ENCODE measurements at regions not wholly inside any gene's neighbourhood (a gene's known extent, or its start where the extent isn't known, plus 50 kb on each side); places are given as distances from the start of the nearest gene placed in this dataset.
A peak's percentile ranks its signal among the peaks of the same experiment; 100 is the strongest.
"Not testable (repeated sequence)": the region's sequence is repeated elsewhere in the genome, so short reads cannot be mapped to it uniquely, and the experiment has no call there.

DNA sequence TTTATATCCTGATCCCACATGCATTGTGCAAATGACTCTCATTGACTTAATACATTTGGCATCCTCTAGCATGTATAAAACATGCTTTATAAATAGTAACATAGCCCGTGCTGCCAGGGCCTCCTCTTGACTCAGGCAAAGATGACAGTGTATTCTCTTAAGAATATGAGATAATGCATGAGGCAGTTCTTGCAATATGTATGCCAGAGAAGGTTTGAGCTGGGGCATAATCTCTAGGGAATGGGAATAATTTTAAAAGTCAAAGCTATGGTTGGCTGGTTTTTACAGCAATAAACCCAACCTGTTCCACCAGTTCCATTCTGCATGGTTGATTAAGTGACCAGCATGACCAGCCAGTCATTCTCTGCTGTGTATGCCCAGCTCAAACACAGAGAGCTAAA lies 179.0 kb upstream of the PFN2 start:
- DNase-seq, result peak; percentile 79

GRCh38 chr3:150148227-150148626 lies 177.5 kb upstream of the PFN2 start:
- DNase-seq, result no peak

DNA sequence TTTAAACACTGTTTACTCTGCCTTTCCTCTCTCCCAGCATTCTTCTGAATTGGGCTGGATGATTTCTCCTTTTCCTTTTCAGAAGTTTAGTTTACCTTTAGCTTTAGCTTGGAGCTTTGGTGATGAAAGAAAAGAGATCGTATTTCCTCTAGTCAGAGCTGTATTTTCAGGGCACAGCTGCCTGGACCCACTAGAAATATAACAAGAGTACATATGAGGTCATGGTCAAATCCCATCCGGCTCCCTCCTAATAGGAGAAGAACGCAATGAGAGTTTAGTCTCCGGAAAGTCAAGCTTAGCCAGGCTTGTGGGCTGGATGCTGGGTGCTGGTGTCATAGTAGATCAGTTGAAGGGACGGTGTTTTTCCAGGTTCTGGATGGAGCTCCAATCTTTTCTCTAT lies 177.1 kb upstream of the PFN2 start:
- DNase-seq, result no peak

- peak; percentile 4 for DNase-seq
Observed at GRCh38 chr3:150146991-150147761, 176.5 kb upstream of the PFN2 start.

DNA sequence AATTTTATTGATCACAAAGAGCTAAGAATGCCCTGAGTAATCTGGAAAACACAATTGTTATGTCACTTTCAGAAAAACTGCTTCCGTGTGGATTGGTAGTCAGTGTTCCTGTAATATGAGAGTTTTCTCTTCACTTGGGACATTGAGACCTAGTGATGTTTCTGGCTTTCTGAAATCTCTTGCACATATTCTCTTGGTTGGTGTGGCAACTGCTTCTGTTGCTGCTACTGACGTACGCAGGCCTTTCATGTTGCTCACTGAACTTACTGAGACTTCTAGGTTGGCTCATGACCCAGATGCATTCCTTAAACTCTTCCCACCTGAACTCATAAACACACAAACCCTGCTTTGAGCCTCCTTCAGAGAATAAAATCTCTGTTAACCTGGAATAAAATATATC lies 175.0 kb upstream of the PFN2 start:
- no peak for DNase-seq

DNA sequence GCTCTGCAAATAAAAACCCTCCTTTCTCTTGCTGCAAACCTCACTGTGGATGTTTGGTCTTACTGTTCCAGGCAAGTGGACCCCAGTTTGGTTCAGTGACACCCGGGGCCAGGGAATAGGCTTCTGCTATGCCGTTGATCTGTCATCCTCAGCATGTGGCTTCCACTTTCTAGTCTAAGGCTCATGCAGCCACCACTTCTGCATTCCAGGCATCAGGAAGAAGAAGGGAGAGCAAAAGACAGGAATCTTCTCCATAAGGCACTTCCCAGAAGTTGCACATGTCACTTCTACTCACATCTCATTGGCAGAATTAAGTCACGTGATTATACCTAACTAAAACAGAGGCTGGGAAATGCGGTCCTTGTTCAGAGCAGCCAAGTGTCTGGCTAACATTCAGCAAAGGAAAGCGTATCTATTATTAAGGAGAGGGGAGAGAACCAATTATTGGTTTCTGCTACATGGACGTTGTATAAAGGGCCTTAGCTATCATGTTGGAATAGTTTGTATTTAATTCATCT lies 173.6 kb upstream of the PFN2 start:
- no peak for DNase-seq

DNA sequence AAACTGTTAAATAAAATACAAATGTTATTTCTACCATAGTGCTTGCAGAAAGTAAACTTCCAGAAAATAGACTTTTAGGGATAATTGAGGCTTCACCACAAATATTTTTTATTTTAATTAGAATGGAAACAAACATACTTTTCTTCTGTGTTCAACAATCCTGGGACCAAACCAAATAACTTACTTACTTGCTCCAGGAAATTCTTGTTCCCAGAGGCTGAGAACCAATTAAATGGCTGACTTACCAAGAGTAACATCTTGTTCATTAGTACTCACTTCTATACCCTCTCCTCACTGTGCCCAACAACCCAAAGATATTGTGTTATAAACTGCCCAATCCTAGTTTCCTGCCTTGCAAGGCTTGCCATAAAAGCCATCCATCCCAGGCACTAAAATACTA lies 172.2 kb upstream of the PFN2 start:
- DNase-seq, result no peak

DNA sequence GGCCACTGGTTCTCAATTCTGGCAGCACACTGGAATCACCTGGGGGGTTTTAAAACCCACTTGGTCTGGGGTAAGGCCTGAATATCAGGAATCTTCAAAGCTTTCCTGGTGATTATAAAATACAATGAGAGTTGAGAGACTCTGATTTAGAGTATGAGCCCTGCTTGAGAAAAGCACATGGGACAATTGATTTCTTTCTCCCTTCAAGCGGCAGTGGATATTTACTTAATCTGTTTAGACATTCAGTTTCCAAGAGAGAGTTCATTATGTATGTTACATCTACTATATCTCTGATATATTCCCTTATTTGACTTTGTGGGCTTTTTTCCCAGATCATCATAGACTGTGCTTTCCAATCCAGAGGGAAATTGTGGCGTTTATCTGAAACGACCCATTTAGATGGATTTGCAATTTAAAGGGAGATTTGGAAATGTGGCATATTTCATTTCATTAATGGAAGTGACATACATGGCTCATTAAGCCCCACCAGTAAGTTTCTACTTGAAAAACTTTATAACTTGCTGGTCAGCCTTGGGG lies 171.2 kb upstream of the PFN2 start:
- no peak for DNase-seq

DNA sequence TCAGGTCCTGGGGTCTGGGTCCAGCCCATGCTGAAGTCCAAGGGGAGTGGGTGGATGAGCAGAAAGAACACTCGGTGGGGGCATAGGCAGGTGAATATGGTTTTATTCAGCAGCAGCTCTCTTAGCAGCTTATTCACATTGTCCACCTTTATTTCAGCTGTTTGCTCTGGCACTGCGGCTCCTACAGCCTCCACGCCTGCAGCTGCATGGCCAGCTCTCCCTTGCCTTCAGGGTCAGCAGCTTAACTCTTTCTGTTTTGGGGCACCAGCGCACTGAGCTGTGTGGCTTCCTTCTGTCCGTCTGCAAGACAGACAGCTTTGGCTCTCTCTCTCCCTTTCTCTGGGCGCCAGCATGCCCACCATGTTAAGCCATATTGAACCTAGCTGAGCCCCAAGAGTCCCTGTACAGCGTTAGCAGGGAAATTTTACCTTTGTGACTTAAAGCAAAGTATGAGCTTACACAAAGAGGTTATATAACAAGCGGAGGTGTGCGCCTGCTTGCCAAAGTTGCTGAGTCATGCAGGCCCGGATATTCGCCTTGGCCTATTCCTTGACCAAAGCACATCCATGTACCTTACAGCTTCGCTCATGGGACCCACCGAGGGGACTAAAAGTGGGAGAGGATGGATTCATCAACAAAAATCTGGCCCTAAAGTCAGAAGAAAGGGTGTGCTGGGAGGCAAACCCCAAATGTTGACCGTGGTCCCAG lies 170.1 kb upstream of the PFN2 start:
- DNase-seq, result no peak

DNA sequence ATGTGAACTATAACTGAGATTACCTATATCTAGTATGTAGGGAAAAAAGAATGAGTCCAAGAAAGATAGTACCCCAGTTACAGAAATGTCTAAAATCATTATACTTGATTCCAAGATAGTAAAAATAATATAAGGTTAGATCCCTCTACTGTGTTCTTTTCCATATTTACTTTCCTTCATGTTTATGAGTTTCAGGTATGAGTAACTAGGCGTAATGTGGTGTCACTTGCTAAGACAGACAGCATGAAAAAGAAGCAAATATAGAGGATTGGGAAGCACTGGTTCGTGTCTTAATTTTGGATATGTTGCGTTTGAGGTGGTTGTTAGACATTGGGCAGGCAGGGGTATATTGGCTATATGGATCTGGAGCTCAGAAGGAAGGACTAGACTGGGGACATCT lies 168.1 kb upstream of the PFN2 start:
- no peak for DNase-seq

DNA sequence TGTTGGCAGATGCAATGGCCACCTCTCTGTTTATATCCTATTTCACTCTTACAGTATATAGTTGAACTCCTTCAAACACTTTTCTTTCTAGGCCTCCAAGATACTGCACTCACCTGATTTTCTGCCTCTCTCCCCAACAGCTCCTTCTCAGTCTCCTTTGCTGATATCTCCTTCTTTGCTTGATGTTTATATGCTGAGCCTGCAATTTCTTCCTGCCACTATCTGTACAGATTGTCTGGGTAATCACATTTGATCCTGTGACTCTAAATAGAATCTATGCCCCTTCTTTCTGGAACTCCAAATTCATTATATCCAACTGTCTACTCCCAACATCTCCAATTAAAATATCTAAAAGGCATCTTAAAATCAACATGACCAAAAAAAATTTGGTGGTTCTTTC lies 165.5 kb upstream of the PFN2 start:
- DNase-seq, result no peak

DNA sequence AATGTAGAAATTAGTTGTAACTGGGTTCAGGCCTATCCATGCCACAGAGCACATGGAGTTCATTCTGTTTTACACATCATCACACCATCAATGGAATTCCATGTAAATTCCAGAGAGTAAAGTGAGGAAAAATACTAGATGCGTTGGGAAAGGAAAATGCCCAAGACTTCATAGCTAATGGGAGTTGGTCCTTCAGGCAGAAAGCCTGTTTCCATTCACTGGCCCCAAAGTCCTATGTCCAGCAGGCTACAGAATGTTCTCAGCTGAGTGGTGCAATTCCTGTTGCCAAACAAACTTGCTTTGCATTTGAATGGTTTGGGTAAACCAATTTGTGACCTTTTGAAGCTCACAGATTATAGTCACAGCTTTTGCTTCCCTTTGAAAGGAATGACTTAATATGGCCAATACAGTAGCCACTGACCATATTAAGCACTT lies 164.6 kb upstream of the PFN2 start:
- no peak for DNase-seq

- no peak for DNase-seq
Observed at GRCh38 chr3:150133293-150133692, 162.6 kb upstream of the PFN2 start.

DNA sequence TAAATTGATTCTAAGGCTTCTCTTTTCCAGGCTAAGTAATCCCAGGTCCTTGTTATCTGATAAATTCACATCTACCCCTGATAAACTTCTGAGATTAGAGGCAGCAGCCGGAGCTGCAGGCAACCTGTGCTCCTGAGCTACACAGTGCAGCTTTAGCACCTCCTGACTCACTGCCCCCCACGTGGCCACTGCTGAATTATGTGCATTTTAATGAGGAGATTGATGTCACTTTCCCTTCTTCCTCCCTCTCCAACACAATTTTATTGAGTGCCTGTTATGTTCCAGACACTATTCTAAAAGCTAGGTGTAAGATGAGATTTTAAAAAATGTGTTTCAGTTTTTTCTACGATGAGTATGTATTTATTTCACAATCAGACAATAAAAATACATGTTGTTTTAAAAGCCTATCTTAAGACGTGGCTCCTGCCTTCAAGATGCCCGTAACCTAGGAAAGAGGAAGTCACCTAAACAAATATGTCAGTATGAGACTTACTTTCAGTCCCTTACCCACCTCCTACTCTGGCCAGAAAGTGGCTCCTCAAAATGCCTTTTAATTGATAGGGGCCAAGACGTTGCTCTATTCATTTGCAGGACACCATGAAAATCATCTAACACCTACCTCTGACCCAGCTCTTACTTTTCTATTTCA lies 161.5 kb upstream of the PFN2 start:
- no peak for DNase-seq

GRCh38 chr3:150131663-150132062 lies 161.0 kb upstream of the PFN2 start:
- DNase-seq, result no peak

DNA sequence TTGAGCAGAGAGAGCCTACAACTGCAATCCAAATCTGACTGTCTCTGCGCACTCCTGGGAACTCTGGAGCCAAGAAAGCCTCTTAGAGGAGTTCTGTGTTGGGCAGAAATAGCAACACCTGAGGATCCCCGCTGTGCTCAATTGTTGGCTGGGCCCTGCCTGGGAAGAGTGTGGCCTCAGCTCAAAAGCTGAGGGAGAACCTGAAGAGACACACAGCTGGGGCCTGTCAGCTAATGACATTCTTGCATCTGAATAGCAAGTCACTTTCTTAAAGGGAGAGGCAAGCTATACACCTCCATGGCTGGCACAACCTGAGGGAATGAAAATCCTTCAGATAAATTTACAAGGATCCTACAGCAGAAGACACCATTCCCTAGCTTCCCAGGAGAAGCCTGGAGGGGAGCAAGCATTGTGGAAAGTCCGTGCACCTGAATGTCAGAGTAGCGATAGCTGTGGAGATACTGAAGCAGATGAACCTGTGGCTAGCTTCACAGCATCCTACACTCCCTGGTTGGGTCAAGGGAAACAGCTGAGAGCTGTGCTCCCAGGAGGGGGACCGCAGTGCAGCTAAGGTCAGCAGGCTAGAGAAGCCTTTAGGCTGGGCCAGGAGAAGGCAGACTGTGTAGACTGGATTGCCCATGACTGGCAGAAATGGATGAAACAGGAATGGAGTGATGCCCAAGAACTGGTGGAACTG lies 159.9 kb upstream of the PFN2 start:
- DNase-seq, result no peak

GRCh38 chr3:150129166-150129565 lies 158.5 kb upstream of the PFN2 start:
- no peak for DNase-seq

DNA sequence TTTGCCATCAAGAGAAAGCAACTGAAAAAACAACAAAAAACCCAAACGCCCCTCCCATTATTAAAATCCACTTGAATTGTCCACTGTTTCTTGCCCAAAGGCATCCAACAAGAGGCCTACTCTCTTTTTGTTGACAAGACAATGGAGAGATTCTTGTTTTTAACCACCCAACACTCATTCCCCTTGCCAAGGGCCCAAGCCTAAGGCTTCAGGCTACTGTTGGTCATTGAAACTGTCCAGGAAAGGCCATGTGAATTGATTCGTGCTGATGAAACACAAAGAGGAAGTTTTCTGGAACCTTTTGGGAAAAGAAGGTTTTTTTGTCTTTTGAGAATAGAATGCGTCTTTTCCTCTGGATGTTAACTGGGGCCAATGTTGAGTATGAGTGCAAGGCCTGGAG lies 157.4 kb upstream of the PFN2 start:
- DNase-seq, result no peak

GRCh38 chr3:150127011-150127490 lies 156.4 kb upstream of the PFN2 start:
- DNase-seq, result no peak

- no peak for DNase-seq
Observed at GRCh38 chr3:150124142-150124541, 153.4 kb upstream of the PFN2 start.

GRCh38 chr3:150123249-150123648 lies 152.6 kb upstream of the PFN2 start:
- DNase-seq, result not testable (repeated sequence)

GRCh38 chr3:150118219-150118618 lies 147.5 kb upstream of the PFN2 start:
- no peak for DNase-seq

DNA sequence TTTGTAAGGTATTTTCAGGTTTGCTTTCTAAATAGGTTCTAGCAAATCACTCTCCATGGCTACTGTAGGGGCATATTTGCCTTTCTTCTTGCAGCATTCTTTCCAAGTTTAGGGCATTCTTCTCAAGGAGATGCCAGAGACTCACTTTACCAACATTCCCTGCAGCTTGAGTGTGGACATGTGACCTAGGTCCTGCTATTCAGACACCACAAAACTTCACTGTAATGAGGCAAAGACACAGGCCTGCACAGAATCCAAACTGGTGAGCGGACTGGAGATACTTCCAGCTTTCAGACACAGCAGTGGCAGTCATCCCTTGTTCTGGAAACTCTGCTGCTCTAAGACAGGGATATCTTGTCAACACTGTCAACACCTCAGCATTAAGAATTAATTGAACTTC lies 146.4 kb upstream of the PFN2 start:
- no peak for DNase-seq

All from kidney glomerular epithelial cell (primary cell).